ENCODE measurements at regions not wholly inside any gene's neighbourhood (a gene's known extent, or its start where the extent isn't known, plus 50 kb on each side); places are given as distances from the start of the nearest gene placed in this dataset.

DNA sequence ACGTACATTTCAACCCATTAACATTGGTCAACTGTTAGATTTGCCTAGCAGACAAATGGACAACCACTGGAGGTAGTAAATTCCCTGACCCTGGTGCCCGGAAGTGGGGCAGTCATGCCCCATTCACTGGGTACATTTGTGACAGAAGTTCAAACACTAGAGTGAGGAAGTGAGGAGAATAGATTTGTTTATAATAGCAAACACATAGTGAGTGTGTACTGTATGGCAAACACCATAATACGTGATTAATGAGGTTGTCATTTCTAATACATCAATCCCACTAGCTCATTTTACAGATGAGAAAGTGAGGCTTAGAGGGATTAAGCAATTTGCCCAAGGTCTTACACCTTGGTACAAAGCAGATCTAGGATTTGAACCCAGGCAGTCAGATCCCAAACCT is 181.9 kb upstream of the MKLN1 start:
- Histone ChIP-seq H3K4me3 (no peak overlapping the region), H3K4me1 (no peaks in the 10 kb centered on the region), H3K36me3 (no peaks in the 10 kb centered on the region), H3K27me3 (no peaks in the 10 kb centered on the region), H3K9me3 (no peaks in the 10 kb centered on the region), H3K27ac (no peak overlapping the region)
- intact Hi-C loops (cut with DNase I; ENCODE audit: low total_unique reads): no loop called here
- no peak for DNase-seq (ENCODE audit: low spot score in 2 of 2)
- TF ChIP-seq CTCF (IDR thresholded peaks at IDR 0.05) (no peak), POLR2AphosphoS5 (IDR thresholded peaks at IDR 0.05) (no peak), POLR2A (IDR thresholded peaks at IDR 0.05) (no peak)

- Histone ChIP-seq H3K4me3 (no peak overlapping the region), H3K9me3 (no peaks in the 10 kb centered on the region), H3K27me3 (no peaks in the 10 kb centered on the region), H3K4me1 (no peaks in the 10 kb centered on the region), H3K27ac (no peak overlapping the region), H3K36me3 (no peaks in the 10 kb centered on the region)
- no peak for DNase-seq (ENCODE audit: low spot score in 2 of 2)
- intact Hi-C loops (cut with DNase I; ENCODE audit: low total_unique reads): no loop called here
- TF ChIP-seq POLR2AphosphoS5 (IDR thresholded peaks at IDR 0.05): no peak
- no peak for TF ChIP-seq CTCF (IDR thresholded peaks at IDR 0.05)
Observed at GRCh38 chr7:131147604-131148003, 180.1 kb upstream of the MKLN1 start.

- TF ChIP-seq POLR2AphosphoS5 (IDR thresholded peaks at IDR 0.05) (no peak), CTCF (IDR thresholded peaks at IDR 0.05) (no peak), POLR2A (IDR thresholded peaks at IDR 0.05) (no peak)
- H3K4me1 ChIP-seq: no peaks in the 10 kb centered on the region
- H3K36me3 ChIP-seq: no peaks in the 10 kb centered on the region
- no peaks in the 10 kb centered on the region for H3K9me3 ChIP-seq
- intact Hi-C loops (cut with DNase I; ENCODE audit: low total_unique reads): no loop called here
- no peak for DNase-seq (ENCODE audit: low spot score in 2 of 2)
- H3K27me3 ChIP-seq: no peaks in the 10 kb centered on the region
- no peak overlapping the region for H3K4me3 ChIP-seq
- no peak overlapping the region for H3K27ac ChIP-seq
Observed at GRCh38 chr7:131148258-131148657, 179.4 kb upstream of the MKLN1 start.

GRCh38 chr7:131148708-131149428 is 178.8 kb upstream of the MKLN1 start:
- Histone ChIP-seq H3K9me3 (no peaks in the 10 kb centered on the region), H3K36me3 (no peaks in the 10 kb centered on the region), H3K27ac (no peak overlapping the region), H3K27me3 (no peaks in the 10 kb centered on the region), H3K4me1 (no peaks in the 10 kb centered on the region), H3K4me3 (no peak overlapping the region)
- DNase-seq (ENCODE audit: low spot score in 2 of 2): no peak
- intact Hi-C loops (cut with DNase I; ENCODE audit: low total_unique reads): no loop called here
- TF ChIP-seq CTCF (IDR thresholded peaks at IDR 0.05): no peak
- TF ChIP-seq POLR2A (IDR thresholded peaks at IDR 0.05): no peak
- no peak for TF ChIP-seq POLR2AphosphoS5 (IDR thresholded peaks at IDR 0.05)

GRCh38 chr7:131149429-131149773 is 178.3 kb upstream of the MKLN1 start:
- DNase-seq (ENCODE audit: low spot score in 2 of 2): no peak
- intact Hi-C loops (cut with DNase I; ENCODE audit: low total_unique reads): no loop called here
- Histone ChIP-seq H3K36me3 (no peaks in the 10 kb centered on the region), H3K9me3 (no peaks in the 10 kb centered on the region), H3K4me1 (no peaks in the 10 kb centered on the region), H3K4me3 (no peak overlapping the region), H3K27me3 (no peaks in the 10 kb centered on the region), H3K27ac (no peak overlapping the region)
- TF ChIP-seq POLR2AphosphoS5 (IDR thresholded peaks at IDR 0.05) (no peak), POLR2A (IDR thresholded peaks at IDR 0.05) (no peak), CTCF (IDR thresholded peaks at IDR 0.05) (no peak)
